Breast epithelium (tissue), 4 donors: ENCODE measurements at regions not wholly inside any gene's neighbourhood (a gene's known extent, or its start where the extent isn't known, plus 50 kb on each side); places are given as distances from the start of the nearest gene placed in this dataset.

Experiments
- DNase-seq, 2 donors: peaks; one replicate each; pipeline ENCODE4 v3.0.0-alpha.2; 2019; ENCODE audit warnings: low spot score in 2 of 2
- H3K27ac ChIP-seq, 2 donors: fragments of 200-600 bp; sonication (generic) in 1 of 2; one replicate each; pipeline ENCODE4 v1.5.1; 2016 to 2019; ENCODE audit warnings: mild to moderate bottlenecking in 1 of 2
- H3K27me3 ChIP-seq, 2 donors: fragments of 200-600 bp; sonication (generic) in 1 of 2; one replicate each; pipeline versions ENCODE4 v1.5.1 to v1.6.0; 2017 to 2019; ENCODE audit warnings: control low read depth in 1 of 2, mild to moderate bottlenecking in 1 of 2
- H3K36me3 ChIP-seq: fragments of 200-600 bp; one replicate; pipeline ENCODE4 v1.5.1; 2019
- H3K4me1 ChIP-seq, 2 donors: fragments of 200-600 bp; sonication (generic); one replicate each; pipeline ENCODE4 v1.5.1; 2016 to 2019; ENCODE audit warnings: control low read depth in 1 of 2
- H3K4me3 ChIP-seq, 3 donors: fragments of 200-600 bp; sonication (generic); 1 replicate in 2 of 3; 2 replicates in 1 of 3; pipeline ENCODE4 v1.5.1; 2016 to 2019; ENCODE audit warnings: mild to moderate bottlenecking in 3 of 3, moderate library complexity in 2 of 3
- H3K9me3 ChIP-seq, 2 donors: fragments of 200-600 bp; sonication (generic) in 1 of 2; one replicate each; pipeline ENCODE4 v1.5.1; 2016 to 2019; ENCODE audit warnings: control low read depth in 1 of 2
- POLR2A ChIP-seq: fragments of 450-650 bp; IDR thresholded peaks from one replicate; pipeline ENCODE4 v1.6.1; 2016; ENCODE audit warnings: antibody characterized with exemption, mild to moderate bottlenecking, moderate library complexity
- POLR2AphosphoS5 ChIP-seq, 3 donors: sonication (generic); formaldehyde crosslinking; IDR thresholded peaks; one replicate each; pipeline ENCODE4 v1.6.1; 2017; ENCODE audit warnings: antibody characterized with exemption in 3 of 3
- intact Hi-C: fragments of 100-400 bp; cut with DNase I; formaldehyde crosslinking; loops from one replicate; pipeline ENCODE4 v1.15.1; 2023; ENCODE audit warnings: low total_unique reads
- TF ChIP-seq, protein P1 (sequence below), 3 donors: fragments of 450-650 bp; IDR thresholded peaks; one replicate each; pipeline ENCODE4 v1.5.1; 2016 to 2017; ENCODE audit warnings: antibody characterized with exemption in 3 of 3, mild to moderate bottlenecking in 3 of 3, moderate library complexity in 3 of 3

DNA sequence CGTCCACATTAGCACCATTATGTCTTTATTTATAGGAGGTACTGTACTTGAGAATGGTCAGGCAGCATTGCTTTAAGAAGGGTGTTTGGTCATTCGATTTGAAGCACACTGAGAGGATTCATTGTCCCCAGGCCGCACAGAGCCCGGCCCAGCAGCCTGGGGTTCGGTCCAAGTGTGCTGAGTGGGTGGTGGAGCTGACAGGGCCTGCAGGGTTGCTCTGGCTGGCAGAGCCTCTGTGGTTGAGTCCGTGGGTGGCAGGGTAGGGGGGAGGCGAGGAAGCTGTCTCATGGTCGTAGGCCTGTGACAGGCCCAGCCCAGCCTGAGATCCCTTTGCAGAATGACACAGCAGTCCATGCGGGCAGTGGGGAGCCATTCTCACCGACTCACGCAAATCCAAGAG lies 227.7 kb upstream of the TOPAZ1 start:
- Histone ChIP-seq H3K4me1 (no peaks in the 10 kb centered on the region), H3K36me3 (no peaks in the 10 kb centered on the region), H3K27ac (no peak overlapping the region), H3K4me3 (no peak overlapping the region), H3K9me3 (no peaks in the 10 kb centered on the region), H3K27me3 (no peaks in the 10 kb centered on the region)
- DNase-seq, result no peak
- TF ChIP-seq, protein P1, sequence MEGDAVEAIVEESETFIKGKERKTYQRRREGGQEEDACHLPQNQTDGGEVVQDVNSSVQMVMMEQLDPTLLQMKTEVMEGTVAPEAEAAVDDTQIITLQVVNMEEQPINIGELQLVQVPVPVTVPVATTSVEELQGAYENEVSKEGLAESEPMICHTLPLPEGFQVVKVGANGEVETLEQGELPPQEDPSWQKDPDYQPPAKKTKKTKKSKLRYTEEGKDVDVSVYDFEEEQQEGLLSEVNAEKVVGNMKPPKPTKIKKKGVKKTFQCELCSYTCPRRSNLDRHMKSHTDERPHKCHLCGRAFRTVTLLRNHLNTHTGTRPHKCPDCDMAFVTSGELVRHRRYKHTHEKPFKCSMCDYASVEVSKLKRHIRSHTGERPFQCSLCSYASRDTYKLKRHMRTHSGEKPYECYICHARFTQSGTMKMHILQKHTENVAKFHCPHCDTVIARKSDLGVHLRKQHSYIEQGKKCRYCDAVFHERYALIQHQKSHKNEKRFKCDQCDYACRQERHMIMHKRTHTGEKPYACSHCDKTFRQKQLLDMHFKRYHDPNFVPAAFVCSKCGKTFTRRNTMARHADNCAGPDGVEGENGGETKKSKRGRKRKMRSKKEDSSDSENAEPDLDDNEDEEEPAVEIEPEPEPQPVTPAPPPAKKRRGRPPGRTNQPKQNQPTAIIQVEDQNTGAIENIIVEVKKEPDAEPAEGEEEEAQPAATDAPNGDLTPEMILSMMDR (IDR thresholded peaks at IDR 0.05), result no peak
- TF ChIP-seq POLR2AphosphoS5 (IDR thresholded peaks at IDR 0.05), result no peak
- TF ChIP-seq POLR2A, result no peak
- intact Hi-C loops, result no loop called here

GRCh38 chr3:44015170-44015569 lies 226.5 kb upstream of the TOPAZ1 start:
- TF ChIP-seq POLR2A (no peak), POLR2AphosphoS5 (IDR thresholded peaks at IDR 0.05) (no peak)
- TF ChIP-seq, protein P1 (IDR thresholded peaks at IDR 0.05), result no peak
- intact Hi-C loops, result no loop called here
- Histone ChIP-seq H3K4me3 (no peak overlapping the region), H3K36me3 (no peaks in the 10 kb centered on the region), H3K9me3 (no peaks in the 10 kb centered on the region), H3K4me1 (no peaks in the 10 kb centered on the region), H3K27ac (no peak overlapping the region), H3K27me3 (peaks cover 0 to 6% of the 10 kb centered on the region in 2 donors)
- DNase-seq, result no peak

DNA sequence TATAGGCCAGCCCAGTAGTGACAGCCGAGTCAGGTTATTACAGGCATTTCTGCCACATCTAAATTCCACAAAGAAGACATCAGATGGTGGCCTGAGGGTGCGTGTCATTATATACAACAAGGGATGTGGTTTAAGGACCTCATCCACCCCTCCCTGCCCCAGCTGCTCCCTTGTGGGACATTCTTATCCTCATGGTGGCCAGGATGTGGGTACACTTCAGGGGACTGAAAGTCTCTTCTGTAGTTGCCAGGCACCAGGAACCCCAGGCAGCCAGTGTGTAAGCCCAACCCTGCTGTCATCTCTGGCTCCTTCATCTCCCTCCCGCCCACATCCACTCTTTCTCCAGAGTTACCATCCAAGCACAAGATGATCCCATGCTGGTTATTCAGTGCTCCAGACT lies 224.9 kb upstream of the TOPAZ1 start:
- no peak overlapping the region for H3K4me3 ChIP-seq
- H3K4me1 ChIP-seq, result no peaks in the 10 kb centered on the region
- TF ChIP-seq, protein P1 (IDR thresholded peaks at IDR 0.05), result no peak
- TF ChIP-seq POLR2AphosphoS5 (IDR thresholded peaks at IDR 0.05), result no peak
- no peak for TF ChIP-seq POLR2A
- H3K9me3 ChIP-seq, result no peaks in the 10 kb centered on the region
- H3K27ac ChIP-seq, result no peak overlapping the region
- intact Hi-C loops, result no loop called here
- DNase-seq, result no peak
- H3K27me3 ChIP-seq, result peaks cover 0 to 13% of the 10 kb centered on the region in 2 donors
- no peaks in the 10 kb centered on the region for H3K36me3 ChIP-seq

GRCh38 chr3:44018926-44019325 lies 222.8 kb upstream of the TOPAZ1 start:
- no peaks in the 10 kb centered on the region for H3K36me3 ChIP-seq
- no peak overlapping the region for H3K4me3 ChIP-seq
- no peak for DNase-seq
- no peak overlapping the region for H3K27ac ChIP-seq
- H3K4me1 ChIP-seq, result no peaks in the 10 kb centered on the region
- H3K27me3 ChIP-seq, result peaks cover 0 to 24% of the 10 kb centered on the region in 2 donors
- no peaks in the 10 kb centered on the region for H3K9me3 ChIP-seq
- intact Hi-C loops, result no loop called here
- TF ChIP-seq POLR2A (no peak), POLR2AphosphoS5 (IDR thresholded peaks at IDR 0.05) (no peak)
- TF ChIP-seq, protein P1 (IDR thresholded peaks at IDR 0.05), result no peak

- Histone ChIP-seq H3K4me3 (no peak overlapping the region), H3K9me3 (no peaks in the 10 kb centered on the region), H3K4me1 (no peaks in the 10 kb centered on the region), H3K27me3 (peaks cover 0 to 28% of the 10 kb centered on the region in 2 donors), H3K27ac (no peak overlapping the region), H3K36me3 (no peaks in the 10 kb centered on the region)
- intact Hi-C loops, result no loop called here
- no peak for DNase-seq
- TF ChIP-seq POLR2A (no peak), POLR2AphosphoS5 (IDR thresholded peaks at IDR 0.05) (no peak)
- TF ChIP-seq, protein P1 (IDR thresholded peaks at IDR 0.05), result no peak
These were observed 221.9 kb upstream of the TOPAZ1 start for GRCh38 chr3:44019736-44020135.
